HG03196 (cell line): ENCODE measurements at regions not wholly inside any gene's neighbourhood (a gene's known extent, or its start where the extent isn't known, plus 50 kb on each side); places are given as distances from the start of the nearest gene placed in this dataset.
A peak's percentile ranks its signal among the peaks of the same experiment; 100 is the strongest.
"Not testable (repeated sequence)": the region's sequence is repeated elsewhere in the genome, so short reads cannot be mapped to it uniquely, and the experiment has no call there.

Source experiments
- ATAC-seq: cut with Tn5 transposase; IDR thresholded peaks from one replicate; pipeline ENCODE4 v1.9.1; 2021; ENCODE audit not compliant: unreplicated experiment

GRCh38 chr6:97669191-97670031 is 386.4 kb upstream of the MMS22L start:
- ATAC-seq: peak; percentile 100

GRCh38 chr6:97674802-97675201 is 391.8 kb upstream of the MMS22L start:
- no peak for ATAC-seq

GRCh38 chr6:97677626-97678025 is 394.6 kb upstream of the MMS22L start:
- no peak for ATAC-seq

- ATAC-seq: no peak
Measured at GRCh38 chr6:97687916-97688315, 404.9 kb upstream of the MMS22L start.

GRCh38 chr6:97689078-97689754 is 406.2 kb upstream of the MMS22L start:
- no peak for ATAC-seq

- ATAC-seq: no peak
Measured at GRCh38 chr6:97697456-97697855, 414.4 kb upstream of the MMS22L start.

GRCh38 chr6:97701801-97702200 is 418.8 kb upstream of the MMS22L start:
- no peak for ATAC-seq

GRCh38 chr6:97702248-97702647 is 419.2 kb upstream of the MMS22L start:
- ATAC-seq: no peak

- no peak for ATAC-seq
Measured at GRCh38 chr6:97703661-97704060, 420.6 kb upstream of the MMS22L start.

GRCh38 chr6:97705568-97705967 is 422.6 kb upstream of the MMS22L start:
- ATAC-seq: no peak

- ATAC-seq: no peak
Measured at GRCh38 chr6:97712751-97713150, 429.7 kb upstream of the MMS22L start.

- ATAC-seq: no peak
Measured at GRCh38 chr6:97714772-97715171, 431.8 kb upstream of the MMS22L start.

- no peak for ATAC-seq
Measured at GRCh38 chr6:97717086-97717485, 434.1 kb upstream of the MMS22L start.

- no peak for ATAC-seq
Measured at GRCh38 chr6:97726378-97726777, 443.4 kb upstream of the MMS22L start.

- no peak for ATAC-seq
Measured at GRCh38 chr6:97732045-97732444, 449.0 kb upstream of the MMS22L start.

- ATAC-seq: no peak
Measured at GRCh38 chr6:97757575-97757974, 474.6 kb upstream of the MMS22L start.

GRCh38 chr6:97765461-97765860 is 482.4 kb upstream of the MMS22L start:
- no peak for ATAC-seq

GRCh38 chr6:97771372-97771771 is 488.4 kb upstream of the MMS22L start:
- ATAC-seq: no peak

GRCh38 chr6:97775012-97775411 is 492.0 kb upstream of the MMS22L start:
- no peak for ATAC-seq

GRCh38 chr6:97778290-97779038 is 495.4 kb upstream of the MMS22L start:
- ATAC-seq: no peak

- not testable (repeated sequence) for ATAC-seq
Measured at GRCh38 chr6:97779039-97779766, 496.2 kb upstream of the MMS22L start.
